A673 (cell line): ENCODE measurements at regions not wholly inside any gene's neighbourhood (a gene's known extent, or its start where the extent isn't known, plus 50 kb on each side); places are given as distances from the start of the nearest gene placed in this dataset.

Experiments
- CTCF ChIP-seq: fragments of 300-800, 200-600 bp; sonication (generic); conservative IDR thresholded peaks from 2 replicates; pipeline ENCODE4 v1.5.1; 2017; ENCODE audit warnings: low read depth, mild to moderate bottlenecking, antibody characterized with exemption, low read length, moderate library complexity, mixed read lengths
- EZH2 ChIP-seq: fragments of 200-600 bp; sonication (generic); IDR thresholded peaks from 2 replicates; pipeline ENCODE4 v1.6.1; 2017; ENCODE audit warnings: borderline replicate concordance, low read depth, mild to moderate bottlenecking, mixed read lengths, antibody characterized with exemption, low read length; ENCODE audit not compliant: poor library complexity, severe bottlenecking

GRCh38 chr9:3087697-3088096 lies 243.8 kb upstream of the PUM3 start:
- TF ChIP-seq CTCF (no peak), EZH2 (no peak)
